HEK293 (cell line): ENCODE measurements at regions not wholly inside any gene's neighbourhood (a gene's known extent, or its start where the extent isn't known, plus 50 kb on each side); places are given as distances from the start of the nearest gene placed in this dataset.

Experiments
- ZNF624 ChIP-seq: fragments of 450-650 bp; formaldehyde crosslinking; IDR thresholded peaks from 2 replicates; pipeline ENCODE4 v1.5.1; 2017; ENCODE audit warnings: missing biosample characterization, missing genetic modification characterization
- TF ChIP-seq, protein P1 (sequence below): fragments of 450-650 bp; formaldehyde crosslinking; IDR thresholded peaks from 2 replicates; pipeline ENCODE4 v1.5.1; 2016; ENCODE audit warnings: missing biosample characterization, missing genetic modification characterization
- TF ChIP-seq, protein P2 (sequence below): fragments of 450-650 bp; formaldehyde crosslinking; IDR thresholded peaks from 2 replicates; pipeline ENCODE4 v1.5.1; 2016; ENCODE audit warnings: missing biosample characterization, missing genetic modification characterization
- TF ChIP-seq, protein P3 (sequence below): fragments of 450-650 bp; formaldehyde crosslinking; IDR thresholded peaks from 2 replicates; pipeline ENCODE4 v1.5.1; 2017; ENCODE audit warnings: missing biosample characterization, missing genetic modification characterization
- TF ChIP-seq, protein P4 (sequence below): IDR thresholded peaks from 2 replicates; pipeline ENCODE4 v1.6.1; 2011; ENCODE audit warnings: mild to moderate bottlenecking, low read depth, low read length, borderline replicate concordance

DNA sequence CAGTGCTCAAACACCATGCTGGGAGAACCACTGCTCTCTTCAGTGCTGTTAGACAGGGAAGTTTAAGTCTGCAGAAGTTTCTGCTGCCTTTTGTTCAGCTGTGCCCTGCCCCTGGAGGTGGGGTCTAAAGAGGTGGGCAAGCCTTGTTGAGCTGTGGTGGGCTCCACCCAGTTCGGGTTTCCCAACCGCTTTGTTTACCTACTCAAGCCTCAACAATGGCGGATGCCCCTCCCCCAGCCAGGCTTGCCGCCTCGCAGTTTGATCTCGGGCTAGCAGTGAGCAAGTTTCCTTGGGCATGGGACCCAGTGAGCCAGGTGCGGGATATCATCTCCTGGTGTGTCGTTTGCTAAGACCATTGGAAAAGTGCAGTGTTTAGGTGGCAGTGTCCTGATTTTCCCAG is 670.2 kb upstream of the ALCAM start:
- TF ChIP-seq, protein P1, sequence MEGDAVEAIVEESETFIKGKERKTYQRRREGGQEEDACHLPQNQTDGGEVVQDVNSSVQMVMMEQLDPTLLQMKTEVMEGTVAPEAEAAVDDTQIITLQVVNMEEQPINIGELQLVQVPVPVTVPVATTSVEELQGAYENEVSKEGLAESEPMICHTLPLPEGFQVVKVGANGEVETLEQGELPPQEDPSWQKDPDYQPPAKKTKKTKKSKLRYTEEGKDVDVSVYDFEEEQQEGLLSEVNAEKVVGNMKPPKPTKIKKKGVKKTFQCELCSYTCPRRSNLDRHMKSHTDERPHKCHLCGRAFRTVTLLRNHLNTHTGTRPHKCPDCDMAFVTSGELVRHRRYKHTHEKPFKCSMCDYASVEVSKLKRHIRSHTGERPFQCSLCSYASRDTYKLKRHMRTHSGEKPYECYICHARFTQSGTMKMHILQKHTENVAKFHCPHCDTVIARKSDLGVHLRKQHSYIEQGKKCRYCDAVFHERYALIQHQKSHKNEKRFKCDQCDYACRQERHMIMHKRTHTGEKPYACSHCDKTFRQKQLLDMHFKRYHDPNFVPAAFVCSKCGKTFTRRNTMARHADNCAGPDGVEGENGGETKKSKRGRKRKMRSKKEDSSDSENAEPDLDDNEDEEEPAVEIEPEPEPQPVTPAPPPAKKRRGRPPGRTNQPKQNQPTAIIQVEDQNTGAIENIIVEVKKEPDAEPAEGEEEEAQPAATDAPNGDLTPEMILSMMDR (tag by site-specific recombination): no peak
- TF ChIP-seq ZNF624 (tag by site-specific recombination): no peak
- TF ChIP-seq, protein P2, sequence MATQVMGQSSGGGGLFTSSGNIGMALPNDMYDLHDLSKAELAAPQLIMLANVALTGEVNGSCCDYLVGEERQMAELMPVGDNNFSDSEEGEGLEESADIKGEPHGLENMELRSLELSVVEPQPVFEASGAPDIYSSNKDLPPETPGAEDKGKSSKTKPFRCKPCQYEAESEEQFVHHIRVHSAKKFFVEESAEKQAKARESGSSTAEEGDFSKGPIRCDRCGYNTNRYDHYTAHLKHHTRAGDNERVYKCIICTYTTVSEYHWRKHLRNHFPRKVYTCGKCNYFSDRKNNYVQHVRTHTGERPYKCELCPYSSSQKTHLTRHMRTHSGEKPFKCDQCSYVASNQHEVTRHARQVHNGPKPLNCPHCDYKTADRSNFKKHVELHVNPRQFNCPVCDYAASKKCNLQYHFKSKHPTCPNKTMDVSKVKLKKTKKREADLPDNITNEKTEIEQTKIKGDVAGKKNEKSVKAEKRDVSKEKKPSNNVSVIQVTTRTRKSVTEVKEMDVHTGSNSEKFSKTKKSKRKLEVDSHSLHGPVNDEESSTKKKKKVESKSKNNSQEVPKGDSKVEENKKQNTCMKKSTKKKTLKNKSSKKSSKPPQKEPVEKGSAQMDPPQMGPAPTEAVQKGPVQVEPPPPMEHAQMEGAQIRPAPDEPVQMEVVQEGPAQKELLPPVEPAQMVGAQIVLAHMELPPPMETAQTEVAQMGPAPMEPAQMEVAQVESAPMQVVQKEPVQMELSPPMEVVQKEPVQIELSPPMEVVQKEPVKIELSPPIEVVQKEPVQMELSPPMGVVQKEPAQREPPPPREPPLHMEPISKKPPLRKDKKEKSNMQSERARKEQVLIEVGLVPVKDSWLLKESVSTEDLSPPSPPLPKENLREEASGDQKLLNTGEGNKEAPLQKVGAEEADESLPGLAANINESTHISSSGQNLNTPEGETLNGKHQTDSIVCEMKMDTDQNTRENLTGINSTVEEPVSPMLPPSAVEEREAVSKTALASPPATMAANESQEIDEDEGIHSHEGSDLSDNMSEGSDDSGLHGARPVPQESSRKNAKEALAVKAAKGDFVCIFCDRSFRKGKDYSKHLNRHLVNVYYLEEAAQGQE (tag by site-specific recombination): no peak
- TF ChIP-seq, protein P3, sequence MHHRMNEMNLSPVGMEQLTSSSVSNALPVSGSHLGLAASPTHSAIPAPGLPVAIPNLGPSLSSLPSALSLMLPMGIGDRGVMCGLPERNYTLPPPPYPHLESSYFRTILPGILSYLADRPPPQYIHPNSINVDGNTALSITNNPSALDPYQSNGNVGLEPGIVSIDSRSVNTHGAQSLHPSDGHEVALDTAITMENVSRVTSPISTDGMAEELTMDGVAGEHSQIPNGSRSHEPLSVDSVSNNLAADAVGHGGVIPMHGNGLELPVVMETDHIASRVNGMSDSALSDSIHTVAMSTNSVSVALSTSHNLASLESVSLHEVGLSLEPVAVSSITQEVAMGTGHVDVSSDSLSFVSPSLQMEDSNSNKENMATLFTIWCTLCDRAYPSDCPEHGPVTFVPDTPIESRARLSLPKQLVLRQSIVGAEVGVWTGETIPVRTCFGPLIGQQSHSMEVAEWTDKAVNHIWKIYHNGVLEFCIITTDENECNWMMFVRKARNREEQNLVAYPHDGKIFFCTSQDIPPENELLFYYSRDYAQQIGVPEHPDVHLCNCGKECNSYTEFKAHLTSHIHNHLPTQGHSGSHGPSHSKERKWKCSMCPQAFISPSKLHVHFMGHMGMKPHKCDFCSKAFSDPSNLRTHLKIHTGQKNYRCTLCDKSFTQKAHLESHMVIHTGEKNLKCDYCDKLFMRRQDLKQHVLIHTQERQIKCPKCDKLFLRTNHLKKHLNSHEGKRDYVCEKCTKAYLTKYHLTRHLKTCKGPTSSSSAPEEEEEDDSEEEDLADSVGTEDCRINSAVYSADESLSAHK (tag by site-specific recombination): no peak
- TF ChIP-seq, protein P4, sequence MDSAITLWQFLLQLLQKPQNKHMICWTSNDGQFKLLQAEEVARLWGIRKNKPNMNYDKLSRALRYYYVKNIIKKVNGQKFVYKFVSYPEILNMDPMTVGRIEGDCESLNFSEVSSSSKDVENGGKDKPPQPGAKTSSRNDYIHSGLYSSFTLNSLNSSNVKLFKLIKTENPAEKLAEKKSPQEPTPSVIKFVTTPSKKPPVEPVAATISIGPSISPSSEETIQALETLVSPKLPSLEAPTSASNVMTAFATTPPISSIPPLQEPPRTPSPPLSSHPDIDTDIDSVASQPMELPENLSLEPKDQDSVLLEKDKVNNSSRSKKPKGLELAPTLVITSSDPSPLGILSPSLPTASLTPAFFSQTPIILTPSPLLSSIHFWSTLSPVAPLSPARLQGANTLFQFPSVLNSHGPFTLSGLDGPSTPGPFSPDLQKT: no peak
